Mucosa of gallbladder (tissue), 1 donor: ENCODE measurements at regions not wholly inside any gene's neighbourhood (a gene's known extent, or its start where the extent isn't known, plus 50 kb on each side); places are given as distances from the start of the nearest gene placed in this dataset.
"Not testable (repeated sequence)": the region's sequence is repeated elsewhere in the genome, so short reads cannot be mapped to it uniquely, and the experiment has no call there.

Experiments used
- DNase-seq: peaks from one replicate; pipeline ENCODE4 v3.0.0-alpha.2; 2020; ENCODE audit warnings: low spot score
- donor health status: DM: no; HTN: no; CAD: no.

GRCh38 chr1:30458730-30459485 is 264.5 kb downstream of the MATN1 start:
- DNase-seq = peak; percentile 67

DNA sequence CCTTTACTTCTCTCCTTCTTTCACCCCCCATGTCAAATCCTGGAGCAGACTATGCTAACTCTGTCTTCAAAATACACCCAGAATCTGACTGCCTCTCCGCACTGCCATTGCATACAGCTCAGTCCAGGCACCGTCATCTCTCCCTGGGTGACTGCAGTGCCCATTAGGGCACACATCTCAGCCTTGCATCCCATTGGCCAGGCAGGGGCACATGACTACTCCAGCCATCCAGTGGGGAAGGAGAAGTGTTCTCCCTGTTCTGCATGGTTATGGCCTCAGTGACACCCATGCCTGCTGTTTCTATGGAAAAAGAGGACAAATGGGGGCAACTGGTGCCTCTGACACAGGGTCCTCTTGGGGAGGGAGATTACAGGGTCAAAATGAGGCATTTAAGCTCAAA is 270.5 kb downstream of the MATN1 start:
- DNase-seq = peak; percentile 3

GRCh38 chr1:30452170-30452569 is 271.2 kb downstream of the MATN1 start:
- no peak for DNase-seq

DNA sequence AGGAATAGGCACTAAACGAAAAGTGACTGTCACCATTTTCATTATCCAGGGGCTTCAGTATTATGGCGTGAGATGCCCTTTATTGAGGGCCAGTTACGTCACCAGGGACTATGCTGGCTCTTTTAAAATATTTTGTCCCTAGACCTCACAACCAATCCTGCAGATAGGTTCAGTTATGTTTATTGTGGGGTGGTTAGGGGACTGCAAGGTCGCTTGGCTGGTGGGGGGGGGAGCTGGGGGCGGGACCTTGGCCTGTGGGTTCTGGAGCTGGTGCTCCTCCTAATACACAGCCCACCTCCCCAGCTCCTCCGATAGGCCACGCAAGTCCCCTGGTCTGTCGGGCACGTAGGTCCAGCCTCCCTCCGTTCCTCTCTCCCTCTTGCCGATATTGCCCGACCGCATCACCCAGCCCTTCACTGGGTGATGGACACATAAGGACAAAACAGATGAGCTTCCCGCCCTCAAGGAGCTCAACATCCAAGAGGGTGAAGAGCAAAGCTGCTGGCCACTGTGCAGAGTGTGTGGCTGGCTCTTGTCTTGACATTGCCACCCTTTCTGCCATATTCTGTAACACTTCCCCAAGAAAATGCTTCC is 271.8 kb downstream of the MATN1 start:
- DNase-seq = peak; percentile 6

- DNase-seq = peak; percentile 5
These were observed 272.6 kb downstream of the MATN1 start for GRCh38 chr1:30450818-30451233.

DNA sequence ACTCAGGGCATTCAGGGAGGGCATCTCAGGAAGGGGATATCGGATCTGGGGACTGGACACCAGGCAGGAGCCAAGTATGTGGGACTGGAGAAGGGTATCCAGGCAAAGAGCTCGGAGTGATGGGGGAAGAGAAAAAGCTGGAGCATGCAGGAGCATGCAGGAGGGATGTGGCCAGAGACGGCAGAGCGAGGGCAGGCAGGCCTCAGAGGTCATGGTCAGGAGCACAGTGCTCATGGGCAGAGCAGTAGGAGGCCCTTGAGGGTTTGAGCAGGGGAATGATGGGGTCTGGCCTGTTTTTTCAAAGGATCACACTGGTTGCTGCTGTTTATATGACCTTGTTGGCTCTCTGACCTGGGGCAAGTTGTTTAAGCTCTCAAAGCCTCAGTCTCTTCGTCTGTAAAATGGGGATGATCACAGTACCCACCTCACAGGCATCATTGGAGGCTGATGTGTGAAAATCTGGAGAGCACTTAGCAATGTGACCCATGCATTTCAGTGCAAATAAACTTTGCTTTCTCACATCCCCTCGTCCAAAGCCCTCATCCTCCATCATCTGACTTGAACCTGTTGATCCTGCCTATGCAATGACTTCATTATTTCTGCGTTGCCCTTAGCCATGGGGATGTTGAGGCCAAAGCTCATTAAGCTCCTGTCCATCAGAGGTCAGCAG is 273.1 kb downstream of the MATN1 start:
- DNase-seq = no peak

- DNase-seq = no peak
These were observed 273.8 kb downstream of the MATN1 start for GRCh38 chr1:30449428-30450147.

DNA sequence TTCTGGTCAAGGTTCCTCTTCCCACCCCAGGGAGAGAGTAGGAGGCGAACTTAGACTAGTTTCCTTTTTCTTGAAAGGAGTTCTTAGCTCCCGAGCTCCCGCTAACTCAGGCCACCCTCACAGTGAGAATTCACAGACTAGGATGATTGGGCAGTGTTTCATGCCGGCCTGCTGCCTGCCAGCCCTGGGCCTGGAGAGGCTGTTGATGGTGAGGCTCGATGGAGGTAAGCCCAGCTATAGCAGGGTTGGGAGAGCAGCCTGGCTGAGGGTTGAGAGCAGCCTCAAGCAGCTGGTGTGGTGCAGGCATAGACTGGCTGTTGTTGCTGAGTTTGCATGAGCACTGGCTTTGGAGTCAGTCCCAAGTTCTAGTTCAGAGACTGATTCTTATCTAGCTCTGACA is 274.4 kb downstream of the MATN1 start:
- DNase-seq = no peak

DNA sequence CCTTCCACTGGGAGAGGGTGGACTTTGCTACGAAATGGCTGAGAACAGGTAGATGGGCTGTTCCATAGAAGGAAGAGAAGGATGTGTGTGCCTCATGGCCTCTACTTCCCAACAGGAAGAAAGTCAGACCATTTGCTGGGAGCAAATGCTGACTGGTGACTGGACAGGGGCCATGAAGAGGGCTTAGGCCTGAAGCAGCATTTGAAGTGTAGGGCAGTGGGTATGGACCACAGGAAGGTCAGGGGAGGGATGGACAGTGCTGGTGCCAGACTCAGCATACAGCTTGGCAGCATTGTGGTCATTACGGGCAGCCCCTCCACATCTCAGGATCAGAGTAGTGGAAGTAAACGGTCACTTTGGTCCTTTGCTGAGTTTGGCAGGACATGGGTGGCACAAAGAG is 275.7 kb downstream of the MATN1 start:
- no peak for DNase-seq

GRCh38 chr1:30447080-30447479 is 276.3 kb downstream of the MATN1 start:
- no peak for DNase-seq

DNA sequence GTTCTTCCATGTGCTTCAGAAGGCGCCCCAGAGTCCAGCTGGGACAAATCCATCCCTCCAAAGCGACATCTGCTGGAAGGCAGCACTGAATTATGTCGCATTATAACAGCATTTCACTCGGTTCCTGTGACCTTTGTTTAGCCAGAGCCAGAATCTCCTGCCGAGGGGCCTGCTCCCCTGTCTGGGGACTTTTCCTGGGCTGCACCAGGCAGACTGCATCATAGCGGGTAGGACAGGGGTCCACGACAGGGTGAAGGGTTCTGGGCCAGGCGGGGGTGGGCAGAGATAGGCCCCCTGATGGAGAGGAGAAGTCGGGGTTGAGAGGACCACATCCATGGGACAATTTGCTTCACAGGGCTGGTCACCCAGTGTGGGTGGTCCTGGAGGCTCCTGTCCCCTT is 276.9 kb downstream of the MATN1 start:
- no peak for DNase-seq

- no peak for DNase-seq
These were observed 277.3 kb downstream of the MATN1 start for GRCh38 chr1:30446095-30446494.

DNA sequence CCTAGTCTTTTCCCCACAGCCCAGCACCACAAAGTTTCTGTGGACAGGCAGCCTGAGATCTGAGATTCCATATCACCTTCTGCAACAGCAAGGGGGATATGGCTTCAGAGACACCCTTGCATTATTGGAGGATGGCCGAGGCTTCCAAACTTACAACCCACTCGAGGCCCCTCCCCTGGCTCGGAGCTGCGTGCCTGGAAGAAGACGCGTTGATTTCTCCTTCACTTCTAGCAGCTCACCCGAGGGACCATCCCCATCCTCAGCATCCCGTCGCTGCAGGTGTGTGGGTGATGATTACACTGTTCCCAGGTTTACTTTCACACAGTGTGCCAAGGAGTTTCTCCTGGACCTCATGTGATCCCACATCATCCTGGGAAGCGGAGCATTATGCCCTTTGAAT is 277.9 kb downstream of the MATN1 start:
- DNase-seq = no peak

DNA sequence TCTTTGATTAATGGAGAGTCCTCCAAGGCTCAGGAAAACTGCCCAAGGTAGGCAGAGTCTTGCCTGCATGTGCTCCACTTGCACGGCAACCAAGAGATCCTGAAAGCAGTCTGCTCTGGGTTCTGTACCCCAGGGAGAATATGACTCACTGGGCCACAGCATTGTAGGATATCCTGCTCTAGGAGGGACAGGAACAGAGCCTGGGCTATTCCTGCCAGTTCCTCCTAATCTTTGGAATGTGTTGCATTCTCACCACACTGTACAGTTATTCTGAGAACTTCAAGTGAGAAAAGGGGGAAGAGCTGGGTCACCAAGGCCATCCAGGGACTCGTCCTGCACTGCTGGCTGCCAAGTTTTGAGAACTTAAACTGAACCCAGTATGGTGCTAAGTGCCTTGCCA is 278.5 kb downstream of the MATN1 start:
- DNase-seq = no peak

GRCh38 chr1:30444401-30444800 is 279.0 kb downstream of the MATN1 start:
- no peak for DNase-seq

GRCh38 chr1:30438274-30438673 is 285.1 kb downstream of the MATN1 start:
- DNase-seq = not testable (repeated sequence)

DNA sequence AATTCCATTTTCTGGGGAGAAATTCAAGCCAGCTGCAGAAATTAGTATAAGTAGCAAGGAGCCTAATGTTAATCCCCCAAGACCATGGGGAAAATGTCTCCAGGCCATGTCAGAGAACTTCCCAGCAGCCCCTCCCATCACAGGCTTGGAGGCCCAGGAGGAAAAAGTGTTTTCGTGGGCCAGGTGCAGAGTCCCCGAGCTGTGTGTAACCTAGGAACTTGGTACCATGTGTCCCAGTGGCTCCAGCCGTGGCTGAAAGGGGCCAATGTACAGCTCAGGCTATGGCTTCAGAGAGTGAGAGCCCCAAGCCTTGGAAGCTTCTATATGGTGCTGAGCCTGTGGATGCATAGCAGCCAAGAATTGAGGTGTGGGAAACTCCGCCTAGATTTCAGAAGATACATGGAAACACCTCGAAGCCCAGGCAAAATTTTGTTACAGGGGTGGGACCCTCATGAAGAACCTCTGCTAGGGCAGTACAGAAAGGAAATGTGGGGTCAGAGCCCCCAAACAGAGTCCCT is 286.3 kb downstream of the MATN1 start:
- no peak for DNase-seq

DNA sequence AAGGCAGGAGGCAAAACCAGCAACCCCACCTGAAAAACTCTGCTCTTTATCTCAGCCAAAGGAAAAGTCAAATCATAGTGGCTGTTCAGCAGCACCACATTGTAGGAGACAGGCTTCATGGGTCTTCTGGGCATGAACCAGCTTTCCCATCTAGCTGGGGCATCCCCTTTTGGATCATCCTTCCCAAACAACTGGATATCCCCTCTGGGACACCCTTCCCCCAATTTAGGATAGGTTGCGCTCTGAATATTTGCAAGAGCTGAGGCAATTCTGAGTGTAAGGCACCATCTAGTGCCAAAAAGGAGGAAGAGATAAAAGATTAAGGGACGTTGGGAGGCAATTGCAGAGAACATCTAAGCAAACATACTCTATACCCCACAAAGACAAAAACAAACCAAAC is 295.8 kb downstream of the MATN1 start:
- DNase-seq = peak; percentile 1

GRCh38 chr1:30425046-30425445 is 298.3 kb downstream of the MATN1 start:
- DNase-seq = peak; percentile 2

GRCh38 chr1:30423570-30423969 is 299.8 kb downstream of the MATN1 start:
- no peak for DNase-seq

DNA sequence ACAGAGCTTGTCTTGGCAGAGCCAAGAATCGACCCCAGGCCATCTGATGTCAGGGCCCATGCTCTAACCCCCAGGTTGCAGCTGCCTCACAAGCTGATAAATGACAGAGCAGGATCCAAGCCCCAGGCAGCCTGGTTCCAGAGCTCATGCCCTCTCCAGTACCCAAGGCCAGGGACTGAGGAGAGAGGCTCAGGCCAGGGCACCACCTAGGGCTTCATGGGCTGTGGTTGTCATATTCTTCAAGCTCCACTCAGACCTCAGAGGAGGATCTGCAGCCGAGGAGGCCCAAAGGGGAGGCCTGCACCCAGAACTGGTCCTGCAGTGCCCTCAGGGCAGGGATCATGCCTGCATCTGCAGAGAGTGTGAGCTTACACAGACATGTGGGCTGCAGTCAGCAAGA is 301.1 kb downstream of the MATN1 start:
- DNase-seq = no peak

- peak; percentile 4 for DNase-seq
These were observed 302.8 kb downstream of the MATN1 start for GRCh38 chr1:30420519-30421050.
